B cell (primary cell): ENCODE measurements at regions not wholly inside any gene's neighbourhood (a gene's known extent, or its start where the extent isn't known, plus 50 kb on each side); places are given as distances from the start of the nearest gene placed in this dataset.

Source experiments
- ATAC-seq: fragments of 200-7000 bp; cut with Tn5 transposase; one replicate; pipeline ENCODE4 v1.10.0; 2021; ENCODE audit warnings: low read depth, mild to moderate bottlenecking, moderate number of reproducible peaks, moderate library complexity
- CTCF ChIA-PET: fragments of 350-600 bp; sonication (Branson Sonifier 250); formaldehyde crosslinking; loops from one replicate; lab custom pipeline; 2021; ENCODE audit warnings: antibody characterized with exemption, inconsistent platforms; lab: Charles Lee
- POLR2A ChIA-PET: fragments of 350-600 bp; sonication (Branson Sonifier 250); formaldehyde crosslinking; loops from one replicate; lab custom pipeline; 2021; ENCODE audit warnings: antibody characterized with exemption; lab: Charles Lee
- DNase-seq: peaks from one replicate; pipeline ENCODE4 v3.0.0; 2013
- H2AFZ ChIP-seq: 2 replicates; pipeline ENCODE4 v1.6.1; 2012; ENCODE audit warnings: mild to moderate bottlenecking, low read depth, low read length; ENCODE audit not compliant: insufficient read depth, poor library complexity, severe bottlenecking
- H3K27ac ChIP-seq, 2 donors: 1 replicate in 1 of 2; 2 replicates in 1 of 2; pipeline ENCODE4 v1.5.1; 2012 to 2013; ENCODE audit warnings: low read length in 2 of 2, mild to moderate bottlenecking in 2 of 2, moderate library complexity in 1 of 2
- H3K27me3 ChIP-seq, 4 experiments: fragments of 200-600 bp in 1 of 4; sonication (generic) in 1 of 4; replicated peaks in 1 of 4; 1 replicate in 2 of 4; 2 replicates in 2 of 4; pipeline versions ENCODE4 v1.6.1 to v1.7.0; 2013 to 2016; ENCODE audit warnings: low read length in 3 of 4, mild to moderate bottlenecking in 2 of 4, mixed read lengths in 1 of 4, moderate library complexity in 1 of 4; ENCODE audit not compliant: insufficient read depth in 4 of 4, control insufficient read depth in 3 of 4; ENCODE audit errors: control extremely low read depth in 1 of 4
- H3K36me3 ChIP-seq, 2 experiments: replicated peaks in 1 of 2; 1 replicate in 1 of 2; 2 replicates in 1 of 2; pipeline versions ENCODE4 v1.6.1 to v1.7.1; 2013; ENCODE audit warnings: low read length in 1 of 2; ENCODE audit not compliant: insufficient read depth in 2 of 2, control insufficient read depth in 1 of 2; ENCODE audit errors: control extremely low read depth in 1 of 2, extremely low read depth in 1 of 2
- H3K4me1 ChIP-seq, 2 donors: fragments of 200-600 bp in 1 of 2; sonication (generic) in 1 of 2; 1 replicate in 1 of 2; 2 replicates in 1 of 2; pipeline versions ENCODE4 v1.5.1 to v1.6.1; 2013 to 2017; ENCODE audit warnings: low read length in 2 of 2; ENCODE audit not compliant: control insufficient read depth in 2 of 2, insufficient read depth in 2 of 2
- H3K4me2 ChIP-seq: replicated peaks from 2 replicates; pipeline ENCODE3; 2012; ENCODE audit warnings: mild to moderate bottlenecking, low read depth, low read length; ENCODE audit not compliant: poor library complexity, severe bottlenecking
- H3K4me3 ChIP-seq, 5 experiments: fragments of 200-600 bp in 1 of 5; sonication (generic) in 1 of 5; 1 replicate in 3 of 5; 2 replicates in 2 of 5; pipeline versions ENCODE4 v1.5.1 to v1.7.0; 2011 to 2016; ENCODE audit warnings: low read length in 4 of 5, mild to moderate bottlenecking in 4 of 5, low read depth in 2 of 5, control low read depth in 1 of 5, moderate library complexity in 1 of 5; ENCODE audit not compliant: insufficient read depth in 1 of 5; ENCODE audit errors: control extremely low read depth in 1 of 5, extremely low read depth in 1 of 5
- H3K79me2 ChIP-seq: fragments of 200-600 bp; sonication (generic); one replicate; pipeline ENCODE4 v1.6.0; 2016; ENCODE audit warnings: low read length; ENCODE audit not compliant: control insufficient read depth, insufficient read depth
- H3K9ac ChIP-seq: fragments of 200-600 bp; sonication (generic); 2 replicates; pipeline ENCODE4 v1.6.1; 2017; ENCODE audit warnings: mild to moderate bottlenecking, low read length, moderate library complexity
- H3K9me3 ChIP-seq, 3 donors: one replicate each; pipeline versions ENCODE4 v1.6.1 to v1.7.1; 2013; ENCODE audit warnings: low read length in 2 of 3; ENCODE audit not compliant: control insufficient read depth in 2 of 3, insufficient read depth in 1 of 3; ENCODE audit errors: control extremely low read depth in 1 of 3
- H4K20me1 ChIP-seq: 2 replicates; pipeline ENCODE4 v1.6.0; 2012; ENCODE audit warnings: mild to moderate bottlenecking, low read length; ENCODE audit not compliant: insufficient read depth, control insufficient read depth, poor library complexity, severe bottlenecking
- H3K27ac Mint-ChIP-seq: one replicate; pipeline ENCODE4 v1.8.0; 2021; ENCODE audit warnings: mixed read lengths
- H3K27me3 Mint-ChIP-seq: one replicate; pipeline ENCODE4 v1.8.0; 2021; ENCODE audit warnings: mixed read lengths
- H3K4me1 Mint-ChIP-seq: one replicate; pipeline ENCODE4 v1.8.0; 2021; ENCODE audit warnings: mixed read lengths
- H3K4me3 Mint-ChIP-seq: one replicate; pipeline ENCODE4 v1.8.0; 2021; ENCODE audit warnings: mixed read lengths
- H3K9me3 Mint-ChIP-seq: one replicate; pipeline ENCODE4 v1.8.0; 2022; ENCODE audit warnings: mixed read lengths; ENCODE audit not compliant: insufficient read depth
- EZH2 ChIP-seq: IDR thresholded peaks from 2 replicates; pipeline ENCODE4 v1.6.1; 2012; ENCODE audit warnings: borderline replicate concordance, low read depth, mild to moderate bottlenecking, moderate library complexity, low read length; ENCODE audit not compliant: insufficient read depth, poor library complexity, severe bottlenecking
- WGBS: methylation state at CpG from one replicate; pipeline ENCODE4 v1.1.5; 2013; ENCODE audit warnings: missing lambda C conversion rate; ENCODE audit not compliant: insufficient coverage; 5-methylcytosine and 5-hydroxymethylcytosine counted together
- intact Hi-C: fragments of 100-400 bp; cut with micrococcal nuclease; formaldehyde crosslinking; loops from one replicate; pipeline ENCODE4 v1.10.0; 2022
- TF ChIP-seq, protein P1 (sequence below): fragments of 200-600 bp; IDR thresholded peaks from one replicate; pipeline ENCODE4 v1.8.0; 2022; ENCODE audit warnings: antibody characterized with exemption, mild to moderate bottlenecking

- ATAC-seq (no peak), DNase-seq (no peak)
- no peaks in the 10 kb centered on the region for H3K4me1 Mint-ChIP-seq
- whole genome bisulfite sequencing = no CpG with 5 or more reads among the region's 2 CpGs
- Histone ChIP-seq H3K36me3 (no peaks in the 10 kb centered on the region), H3K4me1 (no peaks in the 10 kb centered on the region), H3K27me3 (no peaks in the 10 kb centered on the region), H4K20me1 (no peaks in the 10 kb centered on the region), H3K4me2 (no peak overlapping the region), H3K79me2 (no peaks in the 10 kb centered on the region), H3K9ac (no peak overlapping the region), H2AFZ (no peak overlapping the region), H3K9me3 (peaks cover 0 to 2% (median 0%) of the 10 kb centered on the region in 3 donors), H3K4me3 (no peak overlapping the region), H3K27ac (no peak overlapping the region)
- H3K27ac Mint-ChIP-seq = no peak overlapping the region
- intact Hi-C loops = no loop called here
- ChIA-PET CTCF (no interaction called here), POLR2A (no interaction called here)
- TF ChIP-seq, protein P1, sequence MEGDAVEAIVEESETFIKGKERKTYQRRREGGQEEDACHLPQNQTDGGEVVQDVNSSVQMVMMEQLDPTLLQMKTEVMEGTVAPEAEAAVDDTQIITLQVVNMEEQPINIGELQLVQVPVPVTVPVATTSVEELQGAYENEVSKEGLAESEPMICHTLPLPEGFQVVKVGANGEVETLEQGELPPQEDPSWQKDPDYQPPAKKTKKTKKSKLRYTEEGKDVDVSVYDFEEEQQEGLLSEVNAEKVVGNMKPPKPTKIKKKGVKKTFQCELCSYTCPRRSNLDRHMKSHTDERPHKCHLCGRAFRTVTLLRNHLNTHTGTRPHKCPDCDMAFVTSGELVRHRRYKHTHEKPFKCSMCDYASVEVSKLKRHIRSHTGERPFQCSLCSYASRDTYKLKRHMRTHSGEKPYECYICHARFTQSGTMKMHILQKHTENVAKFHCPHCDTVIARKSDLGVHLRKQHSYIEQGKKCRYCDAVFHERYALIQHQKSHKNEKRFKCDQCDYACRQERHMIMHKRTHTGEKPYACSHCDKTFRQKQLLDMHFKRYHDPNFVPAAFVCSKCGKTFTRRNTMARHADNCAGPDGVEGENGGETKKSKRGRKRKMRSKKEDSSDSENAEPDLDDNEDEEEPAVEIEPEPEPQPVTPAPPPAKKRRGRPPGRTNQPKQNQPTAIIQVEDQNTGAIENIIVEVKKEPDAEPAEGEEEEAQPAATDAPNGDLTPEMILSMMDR = no peak
- TF ChIP-seq EZH2 = no peak
- H3K27me3 Mint-ChIP-seq = peaks cover 9% of the 10 kb centered on the region
- no peaks in the 10 kb centered on the region for H3K9me3 Mint-ChIP-seq
- H3K4me3 Mint-ChIP-seq = no peak overlapping the region
Observed at GRCh38 chr13:44887515-44887914, 101.8 kb downstream of the NUFIP1 start.

GRCh38 chr13:44884076-44884729 lies 105.1 kb downstream of the NUFIP1 start:
- TF ChIP-seq, protein P1 = no peak
- TF ChIP-seq EZH2 = no peak
- 83% methylated on average over 3 of the region's 5 CpGs for WGBS
- CTCF ChIA-PET = interaction anchor here (0.6 to 1.3 kb wide), 2 partner anchors 400 to 427 kb away, joined by 3 to 5 read pairs; no protein-coding TSS in a partner anchor

More at GRCh38 chr13:44884076-44884729, 105.1 kb downstream of the NUFIP1 start:
- Histone ChIP-seq H3K27ac (no peak overlapping the region), H2AFZ (no peak overlapping the region), H4K20me1 (no peaks in the 10 kb centered on the region), H3K4me1 (no peaks in the 10 kb centered on the region), H3K4me2 (no peak overlapping the region), H3K9me3 (peaks cover 0 to 2% (median 0%) of the 10 kb centered on the region in 3 donors), H3K36me3 (no peaks in the 10 kb centered on the region), H3K27me3 (no peaks in the 10 kb centered on the region), H3K4me3 (no peak overlapping the region), H3K79me2 (no peaks in the 10 kb centered on the region), H3K9ac (no peak overlapping the region)
- Mint-ChIP-seq H3K27me3 (peaks cover 22% of the 10 kb centered on the region), H3K4me1 (no peaks in the 10 kb centered on the region), H3K27ac (no peak overlapping the region), H3K9me3 (no peaks in the 10 kb centered on the region), H3K4me3 (no peak overlapping the region)
- POLR2A ChIA-PET = no interaction called here
- no peak for ATAC-seq
- intact Hi-C loops = no loop called here
- DNase-seq = no peak
